ENCODE measurements at regions not wholly inside any gene's neighbourhood (a gene's known extent, or its start where the extent isn't known, plus 50 kb on each side); places are given as distances from the start of the nearest gene placed in this dataset.
A peak's percentile ranks its signal among the peaks of the same experiment; 100 is the strongest.
"Not testable (repeated sequence)": the region's sequence is repeated elsewhere in the genome, so short reads cannot be mapped to it uniquely, and the experiment has no call there.

DNA sequence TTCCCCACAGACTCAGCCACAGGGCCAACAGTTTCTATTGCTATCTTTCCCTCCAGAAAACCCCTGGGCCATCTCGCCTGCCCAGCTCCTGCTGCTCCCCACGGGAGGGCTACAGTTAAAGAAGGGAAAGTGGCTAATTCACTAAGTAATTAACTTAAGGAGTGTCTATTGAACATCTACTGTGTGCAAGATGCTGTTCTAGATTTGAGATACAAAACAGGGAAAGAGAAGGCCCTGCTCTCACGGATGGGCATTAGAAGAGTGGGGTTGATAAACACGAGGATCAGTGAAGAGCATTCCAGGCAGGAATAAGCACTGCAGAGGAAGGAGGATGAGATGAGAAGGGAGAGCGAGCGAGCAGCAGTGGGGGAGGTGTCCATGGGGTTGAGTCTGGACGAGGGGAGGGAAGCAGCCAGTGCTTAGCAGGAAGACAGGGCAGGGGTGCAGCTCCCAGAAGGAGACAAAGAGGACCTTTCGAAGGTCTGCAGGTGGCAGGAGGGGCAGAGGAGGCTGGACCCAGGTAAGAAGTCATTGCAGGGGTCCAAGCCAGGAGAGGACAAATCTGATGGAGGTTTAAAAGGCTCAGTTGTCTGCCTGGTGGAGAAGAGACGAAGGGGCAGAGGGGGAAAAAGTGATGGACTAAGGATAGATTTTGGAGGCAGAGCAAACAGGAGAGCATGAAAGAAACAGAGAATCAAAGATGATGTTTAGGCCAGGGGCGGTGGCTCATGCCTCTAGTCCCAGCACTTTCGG, 64.7 kb downstream of the KLF15 start:
- no peak for DNase-seq

DNA sequence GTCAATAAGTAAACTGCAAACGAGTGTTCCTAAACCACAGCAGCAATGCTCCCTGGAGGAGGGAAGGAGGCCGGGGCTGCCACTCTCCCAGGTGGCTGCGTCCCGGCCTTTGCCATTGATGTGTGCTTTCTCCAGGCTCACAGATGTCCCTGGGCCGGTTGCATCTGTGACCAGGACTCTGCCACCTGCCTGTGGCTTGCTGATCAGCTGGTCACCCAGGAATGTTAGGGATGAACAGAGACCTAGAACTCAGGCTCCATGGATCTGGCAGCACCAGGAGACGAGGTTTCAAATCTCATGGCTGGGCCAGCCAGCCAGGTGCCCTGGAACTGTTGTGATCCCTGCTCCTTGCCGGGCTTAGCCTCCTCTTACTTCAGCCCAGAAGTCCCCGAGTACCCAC, 65.7 kb downstream of the KLF15 start:
- DNase-seq: no peak

DNA sequence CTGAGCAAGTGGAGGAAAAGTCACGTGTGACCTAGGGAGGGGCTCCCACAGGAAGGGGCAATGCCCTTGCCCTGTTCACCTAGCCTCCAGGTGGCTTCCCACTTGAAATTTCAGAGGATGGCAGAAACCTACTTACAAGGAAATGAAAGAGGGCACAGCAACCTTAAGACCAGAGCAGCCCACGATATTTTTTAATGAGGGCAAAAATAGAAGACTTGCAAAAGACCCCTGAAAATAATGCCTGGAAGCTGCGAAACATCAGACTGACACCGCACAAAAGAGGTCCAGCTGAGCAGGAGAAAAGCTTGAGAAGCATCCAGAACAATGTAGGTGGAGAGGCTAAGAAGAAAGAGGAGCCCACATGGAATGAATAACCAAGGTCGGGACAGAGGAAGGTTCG, 66.1 kb downstream of the KLF15 start:
- DNase-seq: no peak

DNA sequence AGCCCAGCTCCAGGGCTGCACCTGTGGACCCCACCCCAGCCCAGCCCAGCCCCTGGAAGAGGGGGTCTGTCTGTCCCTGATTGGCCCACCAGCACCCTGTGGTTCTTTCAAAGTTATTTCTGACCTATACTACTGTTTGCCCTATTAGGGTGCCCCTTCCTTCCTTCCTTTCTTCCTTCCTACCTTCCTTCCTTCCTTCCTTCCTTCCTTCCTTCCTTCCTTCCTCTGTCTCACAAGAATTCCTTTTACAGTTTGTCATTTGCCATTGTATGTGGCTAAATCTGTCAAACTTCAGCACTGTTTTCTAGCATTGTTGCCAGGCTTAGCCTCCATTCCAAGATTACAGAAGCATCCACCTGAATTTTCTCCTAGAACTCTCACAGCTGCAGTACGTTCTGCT, 66.9 kb downstream of the KLF15 start:
- DNase-seq: no peak

DNA sequence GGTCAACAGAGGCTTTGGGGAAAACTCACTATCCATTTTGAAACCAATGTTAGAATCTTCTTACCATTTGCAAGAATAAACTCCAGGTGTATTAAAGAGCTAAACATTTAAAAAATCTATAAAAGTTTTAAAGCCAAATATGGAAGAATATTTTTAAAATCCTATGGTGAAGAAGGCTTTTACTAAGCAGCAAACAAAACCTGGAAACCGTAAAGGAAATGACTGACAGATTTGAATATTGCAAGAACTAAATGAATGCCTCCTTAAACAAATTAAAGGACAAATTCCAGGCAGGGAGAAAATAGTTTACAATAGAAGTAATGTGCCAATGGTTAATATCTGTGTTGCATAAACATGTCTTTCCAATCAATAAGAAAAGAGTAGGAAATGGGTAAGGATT, 68.1 kb downstream of the KLF15 start:
- no peak for DNase-seq

DNA sequence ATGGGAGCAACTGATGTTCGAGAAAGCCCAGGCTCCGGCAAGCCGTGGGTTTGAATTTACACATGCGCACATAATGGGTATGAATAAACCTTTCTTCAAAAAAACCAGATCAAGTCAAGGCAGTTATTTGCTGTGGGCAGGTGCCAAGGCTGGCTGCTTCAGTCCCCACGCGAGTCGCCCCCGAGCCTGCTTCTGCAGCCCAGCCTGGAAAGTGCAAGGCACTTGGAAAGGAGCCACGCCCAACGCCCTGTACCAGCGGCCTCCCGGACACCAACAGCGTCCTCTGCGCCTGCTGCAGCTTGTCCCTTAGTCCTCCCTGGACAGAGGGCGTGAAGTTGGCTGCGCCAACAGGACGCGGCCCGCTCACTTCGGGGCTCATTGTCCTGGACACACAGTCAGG, 68.9 kb downstream of the KLF15 start:
- no peak for DNase-seq

DNA sequence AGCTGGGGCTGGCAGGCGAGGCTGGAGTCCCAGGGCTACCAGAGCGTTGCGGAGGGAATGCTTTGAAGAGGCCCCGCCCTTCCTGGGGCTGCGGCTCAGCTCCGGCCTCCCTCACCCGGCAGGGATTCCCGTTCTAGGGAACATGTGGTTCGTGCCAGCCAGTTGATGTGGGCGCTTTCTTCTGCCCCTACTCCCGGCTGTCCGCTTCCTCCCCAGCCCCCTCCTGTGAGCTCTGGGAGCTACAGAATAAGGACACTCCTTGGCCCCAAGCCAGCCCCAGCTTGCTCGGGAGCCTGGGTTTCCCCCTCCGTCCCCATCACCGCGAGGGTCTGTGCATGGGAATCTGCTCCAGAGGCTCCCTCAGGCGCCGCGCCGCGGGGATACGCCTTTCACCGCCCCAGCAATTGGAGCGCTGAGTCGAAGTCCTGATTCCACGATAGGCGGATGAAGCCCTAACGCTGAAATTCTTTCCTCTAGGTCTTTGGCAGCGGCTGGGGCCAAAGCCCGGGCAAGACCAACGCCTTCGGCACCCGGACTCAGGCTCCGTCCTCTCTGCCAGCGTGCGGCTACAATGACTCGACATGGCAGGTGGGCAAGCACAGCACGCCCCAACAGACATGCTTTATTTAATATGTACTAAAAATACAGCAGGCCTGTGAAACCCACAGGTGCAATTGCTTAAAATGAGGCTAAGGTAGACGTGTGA, 69.5 kb downstream of the KLF15 start:
- peak; percentile 9 to 26 (median 16) for DNase-seq

DNA sequence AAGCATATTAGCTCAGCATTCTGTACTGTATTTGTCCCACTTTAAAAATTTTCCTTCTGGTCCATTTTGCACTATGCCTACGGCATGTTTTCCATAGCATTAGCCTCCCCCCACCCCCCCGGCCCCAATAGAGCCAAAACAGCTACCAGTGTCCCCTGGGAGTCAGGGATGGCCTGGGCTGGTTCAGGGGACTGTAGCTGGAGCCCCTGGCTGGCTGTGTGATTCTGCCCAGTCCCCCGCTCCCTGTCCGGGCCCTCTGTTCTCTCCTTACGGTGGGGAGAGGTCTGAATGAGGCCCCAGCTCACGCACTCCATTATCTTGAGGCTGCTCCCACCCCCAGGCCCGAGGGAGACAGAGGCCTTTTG, 70.1 kb downstream of the KLF15 start:
- no peak for DNase-seq

DNA sequence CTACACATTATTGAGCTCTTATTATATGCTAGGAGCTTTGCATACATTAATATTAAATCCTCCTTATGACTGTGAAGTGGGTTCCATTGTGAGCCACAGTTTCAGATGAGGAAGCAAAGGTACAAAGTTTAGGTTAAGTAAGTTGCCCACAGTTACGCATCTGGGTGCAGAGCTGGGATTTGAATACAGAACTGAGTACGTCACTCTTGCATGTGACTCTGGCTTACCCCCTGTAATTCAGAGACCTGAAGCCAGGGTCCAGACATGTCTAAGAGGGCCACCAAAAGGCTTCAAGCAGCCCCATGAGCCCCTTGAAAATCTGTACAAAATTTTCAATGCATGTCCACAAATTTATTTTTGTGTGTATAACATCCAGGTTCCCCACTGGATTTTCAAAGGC, 71.8 kb downstream of the KLF15 start:
- DNase-seq: no peak

DNA sequence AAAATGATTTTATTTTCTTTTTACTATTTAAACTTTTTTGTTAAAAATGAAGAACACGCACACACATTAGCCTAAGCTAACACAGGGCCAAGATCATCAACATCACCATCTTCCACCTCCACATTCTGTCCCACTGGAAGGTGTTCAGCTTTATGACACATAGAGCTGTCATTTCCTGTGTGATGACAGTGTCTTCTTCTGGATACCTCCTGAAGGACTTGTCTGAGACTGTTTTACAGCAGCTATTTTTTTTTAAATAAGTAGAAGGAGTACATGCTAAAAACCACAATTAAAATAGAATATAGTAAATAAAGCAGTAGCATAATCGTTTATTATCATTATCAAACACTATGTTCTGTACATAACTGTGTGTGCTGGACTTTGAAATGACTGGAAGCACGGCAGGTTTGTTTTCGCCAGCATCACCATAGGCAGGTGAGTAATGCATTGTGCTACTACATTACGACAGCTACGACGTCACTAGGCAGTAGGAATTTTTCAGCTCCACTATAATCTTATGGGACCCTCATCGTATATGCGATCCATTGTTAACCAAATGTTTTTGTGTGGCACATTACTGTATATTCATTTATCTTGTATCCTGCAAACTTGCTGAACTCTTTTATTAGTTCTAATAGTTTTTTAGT, 72.8 kb downstream of the KLF15 start:
- no peak for DNase-seq

DNA sequence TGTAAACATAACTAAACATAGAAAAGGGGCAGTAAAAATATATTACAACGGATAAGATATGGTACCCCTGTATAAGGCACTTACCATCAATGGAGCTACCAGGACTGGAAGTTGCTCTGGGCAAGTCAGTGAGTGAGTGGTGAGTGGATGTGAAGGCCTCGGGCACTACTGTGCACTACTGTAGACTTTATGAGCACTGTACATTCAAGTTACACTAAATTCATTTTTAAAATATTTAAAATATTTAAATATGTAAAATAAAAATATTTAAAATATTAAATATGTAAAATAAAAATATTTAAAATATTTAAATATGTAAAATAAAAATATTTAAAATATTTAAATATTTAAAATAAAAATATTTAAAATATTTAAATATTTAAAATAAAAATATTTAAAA, 73.6 kb downstream of the KLF15 start:
- DNase-seq: not testable (repeated sequence)

DNA sequence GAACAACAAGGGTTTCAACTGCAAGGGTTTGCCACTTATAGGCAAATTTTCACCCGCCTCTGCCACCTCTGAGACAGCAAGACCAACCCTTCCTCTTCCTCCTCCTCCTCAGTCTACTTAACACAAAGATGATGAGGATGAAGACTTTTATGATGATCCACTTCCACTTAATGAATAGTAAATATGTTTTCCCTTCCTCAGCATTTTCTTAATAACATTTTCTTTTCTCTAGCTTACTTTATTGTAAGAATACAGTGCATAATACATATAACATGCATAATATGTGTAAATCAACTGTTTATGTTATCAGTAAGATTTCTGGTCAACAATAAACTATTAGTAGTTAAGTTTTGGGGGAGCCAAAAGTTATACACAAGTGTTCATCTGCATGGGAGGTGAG, 77.4 kb downstream of the KLF15 start:
- no peak for DNase-seq

DNA sequence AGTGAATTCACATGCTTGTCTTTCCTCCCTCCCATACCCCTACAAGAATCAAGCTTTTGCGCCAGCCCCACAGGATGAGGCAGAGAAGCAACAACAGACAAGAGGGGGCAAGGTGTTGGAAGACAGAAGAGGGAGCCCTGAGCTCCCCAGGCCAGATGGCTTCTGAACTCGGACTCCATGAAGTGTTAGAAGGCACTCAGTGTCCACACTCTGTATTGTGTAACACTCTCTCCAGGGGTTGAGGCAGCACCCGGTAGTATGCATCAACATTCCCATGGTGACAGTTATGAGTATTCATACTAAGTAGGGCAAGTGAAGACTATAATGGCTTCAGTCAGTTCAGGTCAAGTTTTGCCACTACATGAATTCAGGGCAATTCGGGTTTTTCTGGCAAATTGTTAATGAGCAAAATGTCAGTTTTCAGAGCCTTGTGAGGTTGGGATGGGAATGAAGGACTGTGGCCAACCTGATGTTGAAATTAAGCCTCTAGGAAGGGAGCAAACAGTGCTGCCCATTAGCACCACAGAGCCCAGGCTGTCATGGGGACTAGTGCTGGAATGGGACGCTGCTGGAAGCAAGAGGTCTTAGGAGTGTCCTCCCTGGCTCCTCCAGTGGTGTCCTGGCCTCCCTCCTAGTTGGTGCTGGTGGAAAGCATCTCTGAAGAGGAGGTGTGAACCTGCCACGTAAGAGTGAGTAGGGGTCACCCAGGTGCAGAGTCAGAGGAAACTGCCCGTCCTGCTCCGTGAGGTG, 79.4 kb downstream of the KLF15 start:
- no peak for DNase-seq

DNA sequence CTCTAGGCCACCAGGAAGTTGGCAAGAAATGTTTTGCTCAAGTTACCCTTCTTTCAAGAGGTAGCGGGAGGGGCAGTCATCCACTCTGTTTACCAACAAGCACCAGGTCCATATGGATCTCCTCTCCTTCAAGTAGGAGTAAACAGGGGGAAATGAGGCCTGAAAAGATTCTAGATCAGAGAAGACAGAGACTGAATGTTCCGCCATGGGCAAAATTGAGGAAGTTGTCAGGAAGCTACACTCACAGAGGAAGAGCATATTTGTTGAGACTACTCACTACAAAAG, 81.6 kb downstream of the KLF15 start:
- DNase-seq: peak; percentile 17 to 56 (median 36)

DNA sequence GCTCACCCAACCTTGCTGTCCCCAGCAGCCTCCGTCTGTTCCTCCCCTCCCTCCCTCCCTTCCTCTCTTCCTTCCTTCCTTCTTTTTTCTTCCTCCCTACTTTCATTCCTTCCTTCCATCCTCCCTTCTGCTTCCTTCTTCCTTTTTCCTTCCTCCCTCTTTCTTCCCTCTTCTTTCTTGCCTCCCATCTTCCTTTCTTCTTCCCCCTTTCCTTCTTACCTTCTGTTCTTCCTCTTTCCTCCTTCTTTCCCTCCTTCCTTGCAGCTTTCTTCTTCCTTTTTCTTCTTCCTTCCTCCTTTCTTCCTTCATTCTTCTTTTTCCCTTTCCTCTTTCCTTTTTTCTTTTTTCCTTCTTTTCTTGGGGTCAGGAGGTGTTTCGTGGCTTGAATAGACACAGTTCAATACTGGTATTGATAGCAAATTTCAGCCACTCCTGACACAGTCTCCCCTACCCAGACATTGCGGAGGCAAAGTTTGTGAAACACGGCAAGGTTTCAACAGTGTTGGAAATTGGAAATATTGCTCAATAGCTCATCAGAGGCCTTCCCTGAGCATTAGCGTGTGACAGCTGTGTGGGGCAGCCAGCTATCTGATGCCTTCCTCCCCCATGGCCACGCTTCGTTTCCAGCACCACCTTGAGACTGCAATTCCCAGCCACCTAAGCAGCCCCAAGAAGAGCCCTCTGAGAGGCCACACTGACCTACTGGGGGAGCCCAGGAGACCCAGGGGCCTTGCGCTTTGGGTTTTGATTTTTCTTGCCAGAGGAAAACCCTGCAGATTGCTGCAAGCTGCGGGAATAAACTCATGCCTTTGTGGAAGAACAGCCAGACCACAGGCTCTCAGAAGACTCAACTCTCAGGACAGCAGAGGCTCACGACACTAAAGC, 82.2 kb downstream of the KLF15 start:
- DNase-seq: peak; percentile 21 to 63 (median 50)

DNA sequence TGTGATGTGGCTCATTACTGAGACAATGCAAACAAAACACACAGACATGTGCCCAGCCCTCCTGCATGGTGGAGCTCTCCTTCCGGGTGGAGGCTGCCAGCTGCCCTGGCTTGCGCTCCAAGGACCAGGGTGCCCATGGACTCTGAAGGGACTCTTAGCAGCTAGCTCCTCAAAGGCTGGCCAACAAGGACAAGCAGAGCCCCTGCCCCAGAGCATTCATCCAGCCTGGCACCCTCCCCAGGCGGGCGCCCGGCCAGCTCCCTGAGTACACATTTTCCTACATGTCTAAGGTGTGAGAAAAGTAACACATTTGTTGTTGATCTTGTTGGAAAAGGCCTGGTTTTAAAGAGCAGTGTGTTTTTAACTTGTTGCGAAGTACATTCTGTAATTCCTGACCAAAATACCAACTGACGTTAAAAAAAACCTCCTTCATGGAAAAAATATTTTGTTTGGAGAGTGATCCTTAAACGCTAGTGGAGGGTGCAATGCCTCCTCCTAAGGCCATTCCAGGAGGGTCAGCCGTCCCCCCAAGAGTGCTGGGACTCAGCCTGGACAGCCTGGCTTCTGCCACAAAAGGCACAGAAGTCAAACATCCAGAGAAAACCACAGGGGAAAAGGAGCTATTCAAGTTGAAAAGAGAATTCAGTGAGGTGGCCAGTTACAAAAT, 86.9 kb downstream of the KLF15 start:
- no peak for DNase-seq

DNA sequence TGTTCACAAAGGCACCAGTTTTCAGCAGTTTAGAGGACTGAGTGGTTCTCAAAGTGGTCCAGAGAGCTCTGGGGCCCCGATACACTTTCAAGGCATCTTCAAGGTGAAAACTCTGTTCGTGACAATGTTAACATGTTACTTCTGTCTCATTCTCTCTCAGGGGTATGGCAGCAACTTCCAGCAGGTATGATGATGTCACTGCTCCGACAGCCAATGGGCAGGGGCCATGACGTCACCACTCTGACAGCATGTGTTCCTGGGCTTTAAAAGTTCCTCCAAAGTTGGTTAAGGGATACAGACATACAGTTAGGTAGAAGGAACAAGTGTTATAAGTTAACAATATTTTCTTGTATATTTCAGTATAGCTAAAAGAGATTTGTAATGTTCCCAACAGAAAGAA, 87.9 kb downstream of the KLF15 start:
- DNase-seq: no peak

DNA sequence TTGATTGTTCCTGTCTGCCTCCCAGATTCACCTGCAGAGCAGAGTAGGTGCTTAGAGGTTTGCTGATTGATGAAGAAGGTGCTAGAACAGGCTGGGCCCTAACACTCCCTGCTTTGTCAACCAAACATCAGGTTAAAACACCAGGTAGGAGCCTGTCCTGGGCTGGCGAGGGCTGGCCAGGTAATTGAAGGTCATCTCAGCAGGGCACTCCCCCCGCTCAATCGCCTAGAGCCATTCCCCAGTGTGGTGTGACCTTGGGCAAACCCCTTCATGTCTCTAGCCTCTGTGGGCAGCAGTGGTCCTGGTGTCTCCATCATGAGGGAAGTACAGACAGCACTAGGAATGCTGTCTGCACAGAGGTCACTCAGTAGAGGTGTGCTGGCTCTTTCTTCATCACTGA, 88.3 kb downstream of the KLF15 start:
- no peak for DNase-seq

DNA sequence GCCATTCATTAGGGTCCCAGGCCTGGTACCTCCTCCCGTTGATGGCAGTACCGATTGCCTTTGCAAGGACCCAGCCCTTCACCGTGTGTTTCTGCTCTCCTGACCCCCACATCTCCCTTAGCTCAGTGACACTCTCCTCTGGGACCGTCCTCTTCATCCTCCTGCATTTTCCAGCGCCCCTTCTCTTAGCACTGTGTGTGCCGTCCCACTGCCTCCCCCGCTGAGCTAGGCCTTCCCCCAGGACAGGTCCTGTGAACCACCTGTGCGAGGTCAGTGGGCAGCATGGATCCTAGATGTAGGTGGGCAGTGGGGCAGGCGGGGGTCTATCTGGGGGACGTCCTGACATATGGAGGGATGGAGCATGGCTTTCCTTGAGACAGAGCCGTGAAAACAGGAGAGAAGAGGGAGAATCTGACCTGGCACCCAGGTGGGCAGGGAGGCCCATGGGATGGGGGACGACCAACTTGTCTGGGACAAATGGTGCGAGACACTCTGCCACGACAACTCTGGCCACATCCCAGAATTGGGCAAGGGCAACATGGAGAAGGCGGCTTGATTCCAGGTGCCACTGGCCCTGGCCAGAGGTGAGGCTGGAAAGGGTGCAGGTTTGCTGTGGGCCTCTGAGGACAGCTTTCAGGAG, 87.7 kb upstream of the ALDH1L1 start:
- DNase-seq: no peak

DNA sequence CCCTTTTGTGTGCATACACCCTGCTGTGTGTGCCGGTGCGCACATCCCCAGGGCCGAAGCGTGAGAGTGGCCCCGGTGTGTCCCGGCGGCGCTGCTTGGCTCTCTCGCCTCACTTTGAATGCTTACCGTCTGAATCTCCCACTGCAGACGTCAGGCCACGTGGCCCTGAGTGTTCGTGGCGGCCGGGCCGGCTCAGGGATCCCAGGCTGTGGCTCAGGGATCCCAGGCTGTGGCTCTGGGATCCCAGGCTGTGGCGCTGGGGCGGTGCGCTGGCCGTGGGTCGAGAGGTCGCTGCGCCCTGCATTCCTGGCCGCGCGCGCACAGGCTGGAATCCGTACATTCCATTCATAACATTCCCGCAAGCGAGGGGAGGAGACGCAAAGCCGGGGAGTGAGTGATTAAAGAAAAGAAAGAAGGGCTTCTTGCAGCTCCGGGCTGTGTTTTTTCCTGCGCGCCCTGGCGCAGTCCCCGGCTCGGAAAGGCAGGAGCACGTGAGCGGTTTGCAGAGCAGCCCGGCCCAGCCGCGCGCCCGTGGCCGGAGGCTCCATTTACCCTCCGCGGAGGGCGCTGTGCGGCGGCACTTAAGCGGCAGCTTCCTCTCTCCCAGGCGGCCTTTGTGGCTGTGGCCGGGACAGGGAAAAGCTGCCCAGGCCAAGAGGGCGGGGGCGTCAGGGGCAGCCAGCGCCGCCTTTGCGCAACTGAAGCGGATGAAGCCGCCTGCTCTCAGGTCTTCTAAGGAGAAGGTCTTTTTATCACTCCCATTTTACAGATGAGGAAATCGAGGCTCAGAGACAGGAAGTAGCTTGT, 87.0 kb upstream of the ALDH1L1 start:
- peak; percentile 77 to 92 (median 86) for DNase-seq

DNA sequence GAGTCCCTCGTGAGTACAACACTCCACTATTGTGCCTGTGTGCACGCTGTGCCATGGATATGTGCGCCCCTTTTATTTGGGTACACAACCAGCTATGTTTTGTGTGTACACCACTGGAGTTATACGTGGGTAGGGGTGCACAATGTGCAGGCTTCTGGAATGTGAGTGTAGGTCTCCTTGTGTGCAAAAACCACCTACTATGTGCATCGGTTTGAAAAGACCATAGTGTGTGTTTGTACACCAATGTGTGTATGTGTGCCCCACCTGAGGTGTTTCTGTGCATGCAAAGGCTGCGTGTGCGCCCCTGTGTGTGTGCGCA, 86.4 kb upstream of the ALDH1L1 start:
- no peak for DNase-seq

Measured in suppressor macrophage (primary cell).